Peyer's patch (tissue), 4 donors: ENCODE measurements at regions not wholly inside any gene's neighbourhood (a gene's known extent, or its start where the extent isn't known, plus 50 kb on each side); places are given as distances from the start of the nearest gene placed in this dataset.

Experiments used
- CTCF ChIP-seq, 6 experiments: fragments of 450-650 bp in 4 of 6; fragments of 200-600 bp in 2 of 6; sonication (generic) in 1 of 6; IDR thresholded peaks; one replicate each; pipeline ENCODE4 v1.5.1; 2017 to 2019; ENCODE audit warnings: antibody characterized with exemption in 6 of 6, mild to moderate bottlenecking in 3 of 6, moderate library complexity in 1 of 6
- POLR2A ChIP-seq, 2 donors: fragments of 450-650 bp; IDR thresholded peaks; one replicate each; pipeline ENCODE4 v1.5.1; 2017; ENCODE audit warnings: antibody characterized with exemption in 2 of 2, mild to moderate bottlenecking in 2 of 2, moderate library complexity in 2 of 2

- no peak for TF ChIP-seq CTCF (IDR thresholded peaks at IDR 0.05)
- no peak for TF ChIP-seq POLR2A (IDR thresholded peaks at IDR 0.05)
Observed at GRCh38 chr2:189297446-189297845, 117.9 kb upstream of the COL5A2 start.
